Skeletal muscle satellite cell (primary cell): ENCODE measurements at regions not wholly inside any gene's neighbourhood (a gene's known extent, or its start where the extent isn't known, plus 50 kb on each side); places are given as distances from the start of the nearest gene placed in this dataset.

Source experiments
- H3K27me3 ChIP-seq: 2 replicates; pipeline ENCODE4 v1.7.0; 2013; ENCODE audit warnings: low read length; ENCODE audit not compliant: control insufficient read depth, insufficient read depth
- H3K36me3 ChIP-seq: 2 replicates; pipeline ENCODE4 v1.7.0; 2013; ENCODE audit warnings: mild to moderate bottlenecking, control low read depth, low read length; ENCODE audit not compliant: insufficient read depth
- H3K4me1 ChIP-seq: 2 replicates; pipeline ENCODE4 v1.7.0; 2013; ENCODE audit warnings: low read length; ENCODE audit not compliant: control insufficient read depth, insufficient read depth
- H3K4me2 ChIP-seq: 2 replicates; pipeline ENCODE4 v1.7.0; 2013; ENCODE audit warnings: mild to moderate bottlenecking, low read length
- H3K4me3 ChIP-seq: 2 replicates; pipeline ENCODE4 v1.7.0; 2013; ENCODE audit warnings: low read length
- H3K9ac ChIP-seq: 2 replicates; pipeline ENCODE4 v1.7.0; 2013; ENCODE audit warnings: mild to moderate bottlenecking, low read depth, low read length, moderate library complexity
- H3K9me3 ChIP-seq: replicated peaks from 2 replicates; pipeline ENCODE4 v1.7.0; 2013; ENCODE audit warnings: mild to moderate bottlenecking, control low read depth, low read length

- Histone ChIP-seq H3K9ac (no peak overlapping the region), H3K4me3 (no peak overlapping the region), H3K36me3 (no peaks in the 10 kb centered on the region), H3K4me1 (no peaks in the 10 kb centered on the region), H3K4me2 (no peak overlapping the region), H3K9me3 (peaks cover 7% of the 10 kb centered on the region), H3K27me3 (no peaks in the 10 kb centered on the region)
Measured at GRCh38 chr13:21796775-21797514, 126.1 kb downstream of the FGF9 start.

- no peaks in the 10 kb centered on the region for H3K27me3 ChIP-seq
Measured at GRCh38 chr13:21797736-21798135, 126.9 kb downstream of the FGF9 start.

GRCh38 chr13:21798181-21798580 lies 127.3 kb downstream of the FGF9 start:
- Histone ChIP-seq H3K9me3 (peaks cover 2% of the 10 kb centered on the region), H3K4me3 (no peak overlapping the region), H3K4me2 (no peak overlapping the region)

More at GRCh38 chr13:21797736-21798135, 126.9 kb downstream of the FGF9 start:
- no peak overlapping the region for H3K9ac ChIP-seq
- H3K4me2 ChIP-seq = no peak overlapping the region
- no peaks in the 10 kb centered on the region for H3K4me1 ChIP-seq
- H3K4me3 ChIP-seq = no peak overlapping the region
- H3K36me3 ChIP-seq = no peaks in the 10 kb centered on the region
- peaks cover 3% of the 10 kb centered on the region for H3K9me3 ChIP-seq

GRCh38 chr13:21799671-21800070 lies 128.8 kb downstream of the FGF9 start:
- Histone ChIP-seq H3K4me3 (no peak overlapping the region), H3K9ac (no peak overlapping the region), H3K36me3 (no peaks in the 10 kb centered on the region)

More at GRCh38 chr13:21798181-21798580, 127.3 kb downstream of the FGF9 start:
- no peaks in the 10 kb centered on the region for H3K36me3 ChIP-seq
- H3K27me3 ChIP-seq = no peaks in the 10 kb centered on the region
- no peak overlapping the region for H3K9ac ChIP-seq
- H3K4me1 ChIP-seq = no peaks in the 10 kb centered on the region

GRCh38 chr13:21800837-21801616 lies 130.2 kb downstream of the FGF9 start:
- H3K36me3 ChIP-seq = no peaks in the 10 kb centered on the region

More at GRCh38 chr13:21799671-21800070, 128.8 kb downstream of the FGF9 start:
- H3K9me3 ChIP-seq = peaks cover 2% of the 10 kb centered on the region
- H3K4me1 ChIP-seq = no peaks in the 10 kb centered on the region
- H3K4me2 ChIP-seq = no peak overlapping the region
- no peaks in the 10 kb centered on the region for H3K27me3 ChIP-seq

GRCh38 chr13:21805733-21806132 lies 134.9 kb downstream of the FGF9 start:
- Histone ChIP-seq H3K36me3 (no peaks in the 10 kb centered on the region), H3K4me1 (no peaks in the 10 kb centered on the region), H3K9ac (no peak overlapping the region), H3K27me3 (no peaks in the 10 kb centered on the region), H3K4me2 (no peak overlapping the region), H3K4me3 (no peak overlapping the region), H3K9me3 (no peaks in the 10 kb centered on the region)

More at GRCh38 chr13:21800837-21801616, 130.2 kb downstream of the FGF9 start:
- H3K4me2 ChIP-seq = no peak overlapping the region
- H3K9me3 ChIP-seq = peaks cover 2% of the 10 kb centered on the region
- H3K27me3 ChIP-seq = no peaks in the 10 kb centered on the region
- no peaks in the 10 kb centered on the region for H3K4me1 ChIP-seq
- no peak overlapping the region for H3K9ac ChIP-seq
- no peak overlapping the region for H3K4me3 ChIP-seq

- no peaks in the 10 kb centered on the region for H3K36me3 ChIP-seq
- no peaks in the 10 kb centered on the region for H3K9me3 ChIP-seq
- H3K4me2 ChIP-seq = no peak overlapping the region
- H3K27me3 ChIP-seq = no peaks in the 10 kb centered on the region
- no peaks in the 10 kb centered on the region for H3K4me1 ChIP-seq
- no peak overlapping the region for H3K4me3 ChIP-seq
- no peak overlapping the region for H3K9ac ChIP-seq
Measured at GRCh38 chr13:21812192-21812626, 141.3 kb downstream of the FGF9 start.

GRCh38 chr13:21813110-21813509 lies 142.2 kb downstream of the FGF9 start:
- Histone ChIP-seq H3K36me3 (no peaks in the 10 kb centered on the region), H3K9me3 (no peaks in the 10 kb centered on the region), H3K4me2 (no peak overlapping the region), H3K27me3 (no peaks in the 10 kb centered on the region), H3K4me3 (no peak overlapping the region), H3K4me1 (no peaks in the 10 kb centered on the region), H3K9ac (no peak overlapping the region)

GRCh38 chr13:21813844-21814243 lies 143.0 kb downstream of the FGF9 start:
- H3K9me3 ChIP-seq = no peaks in the 10 kb centered on the region
- H3K27me3 ChIP-seq = no peaks in the 10 kb centered on the region
- no peaks in the 10 kb centered on the region for H3K4me1 ChIP-seq

GRCh38 chr13:21814604-21815003 lies 143.7 kb downstream of the FGF9 start:
- H3K4me2 ChIP-seq = no peak overlapping the region
- H3K9ac ChIP-seq = no peak overlapping the region
- H3K4me3 ChIP-seq = no peak overlapping the region
- H3K9me3 ChIP-seq = no peaks in the 10 kb centered on the region
- H3K27me3 ChIP-seq = no peaks in the 10 kb centered on the region
- no peaks in the 10 kb centered on the region for H3K4me1 ChIP-seq
- H3K36me3 ChIP-seq = no peaks in the 10 kb centered on the region

More at GRCh38 chr13:21813844-21814243, 143.0 kb downstream of the FGF9 start:
- no peak overlapping the region for H3K4me2 ChIP-seq
- no peak overlapping the region for H3K4me3 ChIP-seq
- H3K9ac ChIP-seq = no peak overlapping the region
- H3K36me3 ChIP-seq = no peaks in the 10 kb centered on the region

- Histone ChIP-seq H3K4me3 (no peak overlapping the region), H3K4me1 (no peaks in the 10 kb centered on the region), H3K4me2 (no peak overlapping the region), H3K36me3 (no peaks in the 10 kb centered on the region), H3K9ac (no peak overlapping the region), H3K27me3 (no peaks in the 10 kb centered on the region), H3K9me3 (peaks cover 3% of the 10 kb centered on the region)
Measured at GRCh38 chr13:21817878-21818277, 147.0 kb downstream of the FGF9 start.
